ENCODE measurements at regions not wholly inside any gene's neighbourhood (a gene's known extent, or its start where the extent isn't known, plus 50 kb on each side); places are given as distances from the start of the nearest gene placed in this dataset.

DNA sequence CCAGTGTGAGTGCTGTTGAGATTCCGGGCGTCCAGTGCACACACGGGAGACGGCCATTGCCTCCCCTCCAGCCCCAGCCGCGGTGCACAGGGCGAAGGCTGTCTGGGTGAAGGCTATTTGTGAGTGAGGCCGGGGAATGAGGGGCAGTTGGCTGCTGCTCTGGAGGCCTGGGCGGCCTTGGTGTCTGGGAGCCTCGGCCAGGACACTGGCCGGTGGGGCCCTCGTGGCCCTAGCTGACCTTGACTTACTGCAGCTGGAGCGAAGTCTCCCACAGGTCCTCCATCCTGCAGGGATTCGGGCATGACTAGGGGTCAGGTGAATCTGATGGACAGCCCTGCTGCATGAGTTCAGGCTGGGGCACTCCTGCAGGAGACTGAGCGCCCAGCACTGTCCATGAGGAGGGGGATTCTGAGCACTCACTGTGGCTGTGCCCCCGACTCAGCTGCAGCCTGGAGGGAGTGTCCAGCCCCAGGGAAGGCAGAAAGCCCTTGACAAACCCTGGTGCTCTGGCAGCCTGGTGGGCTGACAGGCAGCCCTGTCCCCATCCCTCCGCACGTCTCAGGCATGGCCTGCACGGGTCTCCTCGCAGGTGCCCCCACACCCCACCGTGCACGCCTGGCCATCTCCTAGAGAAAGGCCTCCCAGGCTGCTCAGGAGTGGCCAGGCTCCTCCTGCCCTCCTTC, 52.7 kb upstream of the FAM20C start:
- Histone ChIP-seq H3K36me3 (ENCODE audit: insufficient read depth) (no peaks in the 10 kb centered on the region), H3K27ac (no peak overlapping the region), H3K4me3 (IDR thresholded peaks at IDR 0.05; ENCODE audit: insufficient read depth, low read depth, low read length) (no peak overlapping the region), H2AFZ (ENCODE audit: low read depth) (no peak overlapping the region), H3K4me1 (ENCODE audit: low read depth, poor library complexity, severe bottlenecking) (no peaks in the 10 kb centered on the region), H3K79me2 (ENCODE audit: insufficient read depth, low read depth) (no peaks in the 10 kb centered on the region), H3K4me2 (no peak overlapping the region), H4K20me1 (ENCODE audit: insufficient read depth) (no peaks in the 10 kb centered on the region), H3K27me3 (ENCODE audit: insufficient read depth, low read depth) (peaks cover 65% of the 10 kb centered on the region; the same call in 1 of the 2 replicates), H3K9ac (no peak overlapping the region)
- TF ChIP-seq, protein P1, sequence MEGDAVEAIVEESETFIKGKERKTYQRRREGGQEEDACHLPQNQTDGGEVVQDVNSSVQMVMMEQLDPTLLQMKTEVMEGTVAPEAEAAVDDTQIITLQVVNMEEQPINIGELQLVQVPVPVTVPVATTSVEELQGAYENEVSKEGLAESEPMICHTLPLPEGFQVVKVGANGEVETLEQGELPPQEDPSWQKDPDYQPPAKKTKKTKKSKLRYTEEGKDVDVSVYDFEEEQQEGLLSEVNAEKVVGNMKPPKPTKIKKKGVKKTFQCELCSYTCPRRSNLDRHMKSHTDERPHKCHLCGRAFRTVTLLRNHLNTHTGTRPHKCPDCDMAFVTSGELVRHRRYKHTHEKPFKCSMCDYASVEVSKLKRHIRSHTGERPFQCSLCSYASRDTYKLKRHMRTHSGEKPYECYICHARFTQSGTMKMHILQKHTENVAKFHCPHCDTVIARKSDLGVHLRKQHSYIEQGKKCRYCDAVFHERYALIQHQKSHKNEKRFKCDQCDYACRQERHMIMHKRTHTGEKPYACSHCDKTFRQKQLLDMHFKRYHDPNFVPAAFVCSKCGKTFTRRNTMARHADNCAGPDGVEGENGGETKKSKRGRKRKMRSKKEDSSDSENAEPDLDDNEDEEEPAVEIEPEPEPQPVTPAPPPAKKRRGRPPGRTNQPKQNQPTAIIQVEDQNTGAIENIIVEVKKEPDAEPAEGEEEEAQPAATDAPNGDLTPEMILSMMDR (conservative IDR thresholded peaks at IDR 0.05; ENCODE audit: low read depth, low read length), result no peak

DNA sequence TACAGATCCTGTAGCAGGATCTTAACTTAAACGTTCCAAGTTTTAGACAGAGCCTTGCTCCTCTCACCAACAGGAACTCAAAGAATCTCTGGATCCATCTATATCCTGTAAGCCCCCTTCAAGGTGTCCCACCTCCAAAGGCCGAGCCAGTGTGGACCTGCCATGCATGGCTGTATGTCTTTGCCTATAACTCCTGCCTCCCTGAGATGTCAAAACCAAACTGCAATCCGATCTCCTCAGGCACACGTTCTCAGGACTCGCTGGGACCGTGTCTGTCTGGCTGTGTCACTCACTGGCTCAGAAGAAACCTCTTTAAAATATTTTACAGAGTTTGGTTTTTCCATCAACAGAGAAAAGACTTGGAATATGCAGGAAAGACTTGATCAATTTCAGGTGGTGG, 51.4 kb upstream of the FAM20C start:
- Histone ChIP-seq H3K4me2 (no peak overlapping the region), H3K9ac (no peak overlapping the region), H3K27ac (no peak overlapping the region), H3K79me2 (ENCODE audit: insufficient read depth, low read depth) (no peaks in the 10 kb centered on the region), H2AFZ (ENCODE audit: low read depth) (no peak overlapping the region), H3K4me1 (ENCODE audit: low read depth, poor library complexity, severe bottlenecking) (no peaks in the 10 kb centered on the region), H3K36me3 (ENCODE audit: insufficient read depth) (no peaks in the 10 kb centered on the region), H4K20me1 (ENCODE audit: insufficient read depth) (no peaks in the 10 kb centered on the region), H3K27me3 (ENCODE audit: insufficient read depth, low read depth) (peaks cover 68% of the 10 kb centered on the region), H3K4me3 (IDR thresholded peaks at IDR 0.05; ENCODE audit: insufficient read depth, low read depth, low read length) (no peak overlapping the region)
- TF ChIP-seq, protein P1 (conservative IDR thresholded peaks at IDR 0.05; ENCODE audit: low read depth, low read length), result no peak

DNA sequence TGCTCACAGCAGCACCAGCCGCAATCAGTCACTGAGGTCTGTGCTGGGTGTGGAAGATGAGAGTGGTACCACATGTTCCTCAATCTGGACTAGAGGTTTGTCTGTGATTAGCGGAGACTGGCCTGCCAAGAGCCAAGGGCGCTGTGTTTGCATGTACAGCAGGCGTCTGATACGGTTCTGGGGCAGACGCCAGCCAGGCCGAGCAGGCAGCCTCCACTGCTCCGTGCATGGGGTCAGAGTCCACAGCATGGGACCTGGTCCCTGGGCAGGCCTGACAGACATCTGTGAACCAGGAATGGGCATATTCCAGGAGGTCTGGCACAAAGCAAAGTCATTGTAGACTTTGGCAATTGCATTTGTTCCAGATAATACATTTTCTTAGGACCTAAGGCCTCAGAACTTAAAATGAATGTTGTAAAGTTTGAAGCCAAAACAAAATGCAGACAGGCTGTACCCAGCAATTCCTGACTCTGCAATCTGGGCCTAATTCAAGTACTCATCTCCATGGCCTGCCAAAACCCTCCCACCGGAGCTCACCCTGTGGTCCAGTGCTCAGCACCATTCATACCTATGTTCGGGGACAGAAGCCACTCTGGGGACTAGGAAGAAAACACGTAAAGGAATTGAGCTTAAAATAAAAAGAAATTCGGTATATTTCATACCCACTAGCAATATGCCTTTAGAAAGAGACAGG, 50.0 kb upstream of the FAM20C start:
- Histone ChIP-seq H3K4me2 (no peak overlapping the region), H3K27ac (no peak overlapping the region), H3K9ac (no peak overlapping the region), H3K79me2 (ENCODE audit: insufficient read depth, low read depth) (no peaks in the 10 kb centered on the region), H3K36me3 (ENCODE audit: insufficient read depth) (no peaks in the 10 kb centered on the region), H3K4me3 (IDR thresholded peaks at IDR 0.05; ENCODE audit: insufficient read depth, low read depth, low read length) (no peak overlapping the region), H4K20me1 (ENCODE audit: insufficient read depth) (no peaks in the 10 kb centered on the region), H3K4me1 (ENCODE audit: low read depth, poor library complexity, severe bottlenecking) (no peaks in the 10 kb centered on the region), H3K27me3 (ENCODE audit: insufficient read depth, low read depth) (peaks cover 72% of the 10 kb centered on the region), H2AFZ (ENCODE audit: low read depth) (no peak overlapping the region)
- TF ChIP-seq, protein P1 (conservative IDR thresholded peaks at IDR 0.05; ENCODE audit: low read depth, low read length), result no peak

All from KMS-11 (cell line).